Lung (tissue), 11 donors: ENCODE measurements at regions not wholly inside any gene's neighbourhood (a gene's known extent, or its start where the extent isn't known, plus 50 kb on each side); places are given as distances from the start of the nearest gene placed in this dataset.

Experiments used
- ATAC-seq: fragments of 200-7000 bp; cut with Tn5 transposase; one replicate; pipeline ENCODE4 v1.9.1; 2020; ENCODE audit warnings: moderate number of reproducible peaks; ENCODE audit not compliant: insufficient read depth, low FRiP score
- DNase-seq, 3 donors: peaks; one replicate each; pipeline ENCODE4 v3.0.0-alpha.2; 2013 to 2017
- H3K27ac ChIP-seq, 2 donors: one replicate each; pipeline ENCODE4 v1.5.1; 2013; ENCODE audit warnings: mild to moderate bottlenecking in 2 of 2, moderate library complexity in 2 of 2, control low read depth in 1 of 2, inconsistent platforms in 1 of 2, low read depth in 1 of 2, low read length in 1 of 2
- H3K27me3 ChIP-seq, 3 donors: one replicate each; pipeline ENCODE4 v1.5.1; 2013; ENCODE audit warnings: low read length in 2 of 3; ENCODE audit not compliant: control insufficient read depth in 3 of 3, insufficient read depth in 3 of 3
- H3K36me3 ChIP-seq, 4 donors: one replicate each; pipeline ENCODE4 v1.5.1; 2013; ENCODE audit warnings: low read length in 4 of 4, mild to moderate bottlenecking in 1 of 4, moderate library complexity in 1 of 4; ENCODE audit not compliant: control insufficient read depth in 4 of 4, insufficient read depth in 4 of 4
- H3K4me1 ChIP-seq, 5 donors: one replicate each; pipeline ENCODE4 v1.5.1; 2013; ENCODE audit warnings: low read length in 5 of 5, mild to moderate bottlenecking in 2 of 5, moderate library complexity in 1 of 5; ENCODE audit not compliant: control insufficient read depth in 5 of 5, insufficient read depth in 5 of 5
- H3K4me3 ChIP-seq: one replicate; pipeline ENCODE4 v1.5.1; 2013; ENCODE audit warnings: mild to moderate bottlenecking, control low read depth, moderate library complexity
- H3K9ac ChIP-seq, 2 donors: one replicate each; pipeline ENCODE4 v1.5.1; 2013; ENCODE audit warnings: low read length in 2 of 2, control low read depth in 1 of 2; ENCODE audit not compliant: insufficient read depth in 1 of 2
- H3K9me3 ChIP-seq, 4 donors: one replicate each; pipeline ENCODE4 v1.5.1; 2013; ENCODE audit warnings: low read length in 3 of 4, mild to moderate bottlenecking in 1 of 4, moderate library complexity in 1 of 4; ENCODE audit not compliant: control insufficient read depth in 4 of 4, insufficient read depth in 3 of 4
- WGBS, 2 donors: extraction: QIAGEN DNeasy Blood & Tissue Kit; methylation state at CpG; one replicate each; pipeline ENCODE4 v1.1.7; 2013; 5-methylcytosine and 5-hydroxymethylcytosine counted together
- TF ChIP-seq, protein P1 (sequence below): IDR thresholded peaks from 2 replicates; pipeline ENCODE4 v1.5.1; 2012; ENCODE audit warnings: mild to moderate bottlenecking; ENCODE audit errors: control extremely low read depth, extremely low read depth
- donor health status: control.
- donor health status: control.
- donor health status: Bipolar disorder and iron deficiency.
- donor health status: healthy.
- donor health status: DM: yes; HTN: yes; CAD: no.

DNA sequence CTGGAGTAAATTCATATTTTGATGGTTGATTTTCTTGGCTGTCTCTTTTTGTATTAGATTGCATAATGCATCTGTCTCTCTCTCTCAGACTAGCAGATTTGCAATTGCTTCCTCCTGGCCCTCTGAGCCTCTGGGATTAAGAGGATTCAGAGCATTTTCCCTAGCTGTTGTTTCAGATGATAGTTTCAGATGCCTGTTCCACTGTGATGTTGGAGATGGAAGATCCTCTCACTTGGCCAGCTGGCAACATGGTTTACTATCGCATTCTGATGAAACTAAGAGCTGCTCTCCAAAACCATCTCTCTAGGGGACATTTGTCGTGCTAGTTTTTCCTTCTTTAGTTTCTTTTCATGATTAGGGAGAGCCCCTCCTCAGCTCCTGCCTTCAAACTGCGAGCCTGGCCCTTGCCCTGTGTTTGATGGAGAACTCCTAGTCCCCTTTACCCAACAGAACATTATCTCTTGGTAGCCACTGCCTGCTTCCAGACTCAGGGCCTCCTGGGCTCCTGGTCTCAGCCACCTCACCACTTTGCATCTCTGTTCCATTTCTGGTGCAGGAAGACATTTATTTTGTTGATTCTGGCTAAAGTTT, 244.6 kb downstream of the B3GLCT start:
- H3K9me3 ChIP-seq = no peaks in the 10 kb centered on the region

DNA sequence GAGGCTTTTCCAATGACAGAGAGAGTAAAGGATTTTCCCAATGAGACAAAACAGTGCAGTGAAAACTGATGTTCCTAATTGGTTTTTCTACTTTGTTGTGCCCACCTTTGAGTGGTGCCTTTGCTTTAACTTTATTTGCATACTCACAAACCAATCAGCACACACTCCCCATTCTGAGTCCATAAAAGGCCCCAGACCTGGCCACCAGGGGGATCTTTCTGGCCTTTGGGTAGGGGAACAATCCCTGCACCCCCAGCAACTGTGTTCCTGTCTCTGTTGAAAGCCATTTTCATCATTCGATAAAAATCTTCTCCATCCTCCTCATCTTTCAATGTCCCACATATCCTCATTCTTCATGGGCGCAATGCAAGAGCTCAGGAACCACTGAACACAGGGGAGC, 252.8 kb downstream of the B3GLCT start:
- no peak for DNase-seq
- peaks cover 0 to 2% (median 0%) of the 10 kb centered on the region in 5 donors for H3K4me1 ChIP-seq
- no peak for ATAC-seq
- WGBS, 2 donors = 94 to 96% methylated on average over 2 of the region's 2 CpGs
- no peak overlapping the region for H3K4me3 ChIP-seq
- H3K36me3 ChIP-seq = no peaks in the 10 kb centered on the region
- no peaks in the 10 kb centered on the region for H3K27me3 ChIP-seq
- H3K27ac ChIP-seq = no peak overlapping the region
- TF ChIP-seq, protein P1, sequence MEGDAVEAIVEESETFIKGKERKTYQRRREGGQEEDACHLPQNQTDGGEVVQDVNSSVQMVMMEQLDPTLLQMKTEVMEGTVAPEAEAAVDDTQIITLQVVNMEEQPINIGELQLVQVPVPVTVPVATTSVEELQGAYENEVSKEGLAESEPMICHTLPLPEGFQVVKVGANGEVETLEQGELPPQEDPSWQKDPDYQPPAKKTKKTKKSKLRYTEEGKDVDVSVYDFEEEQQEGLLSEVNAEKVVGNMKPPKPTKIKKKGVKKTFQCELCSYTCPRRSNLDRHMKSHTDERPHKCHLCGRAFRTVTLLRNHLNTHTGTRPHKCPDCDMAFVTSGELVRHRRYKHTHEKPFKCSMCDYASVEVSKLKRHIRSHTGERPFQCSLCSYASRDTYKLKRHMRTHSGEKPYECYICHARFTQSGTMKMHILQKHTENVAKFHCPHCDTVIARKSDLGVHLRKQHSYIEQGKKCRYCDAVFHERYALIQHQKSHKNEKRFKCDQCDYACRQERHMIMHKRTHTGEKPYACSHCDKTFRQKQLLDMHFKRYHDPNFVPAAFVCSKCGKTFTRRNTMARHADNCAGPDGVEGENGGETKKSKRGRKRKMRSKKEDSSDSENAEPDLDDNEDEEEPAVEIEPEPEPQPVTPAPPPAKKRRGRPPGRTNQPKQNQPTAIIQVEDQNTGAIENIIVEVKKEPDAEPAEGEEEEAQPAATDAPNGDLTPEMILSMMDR = no peak
- peaks cover 0 to 2% (median 0%) of the 10 kb centered on the region in 4 donors for H3K9me3 ChIP-seq
- H3K9ac ChIP-seq = no peak overlapping the region

More for the DNA sequence above, 244.6 kb downstream of the B3GLCT start:
- H3K27me3 ChIP-seq = no peaks in the 10 kb centered on the region
- H3K9ac ChIP-seq = no peak overlapping the region
- no peaks in the 10 kb centered on the region for H3K36me3 ChIP-seq
- WGBS, 2 donors = 75 to 90% methylated on average over 3 of the region's 3 CpGs
- no peak overlapping the region for H3K27ac ChIP-seq
- ATAC-seq (no peak), DNase-seq (no peak)
- no peak overlapping the region for H3K4me3 ChIP-seq
- no peaks in the 10 kb centered on the region for H3K4me1 ChIP-seq
- TF ChIP-seq, protein P1 = no peak

DNA sequence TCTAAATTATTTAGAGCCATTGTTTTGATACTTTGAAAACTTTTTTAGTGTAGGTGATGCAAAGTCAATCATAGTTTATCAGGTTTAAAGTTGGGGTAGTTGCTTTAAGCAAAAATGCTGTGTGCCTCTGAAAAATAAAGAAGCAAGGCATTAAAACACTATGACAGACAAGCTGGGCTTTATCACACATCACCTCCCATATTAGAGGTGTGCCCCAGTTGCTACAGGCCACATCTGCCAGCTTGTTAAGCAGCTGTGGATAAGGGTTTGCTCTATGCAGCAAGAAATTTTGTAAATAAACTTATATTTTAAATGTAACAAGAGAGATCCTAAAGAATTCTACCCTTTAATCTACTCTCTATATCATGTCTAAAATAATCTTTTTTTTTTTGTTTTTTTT, 255.8 kb downstream of the B3GLCT start:
- Histone ChIP-seq H3K27ac (no peak overlapping the region), H3K36me3 (no peaks in the 10 kb centered on the region), H3K4me1 (peaks cover 0 to 2% (median 0%) of the 10 kb centered on the region in 5 donors), H3K9me3 (peaks cover 0 to 2% (median 0%) of the 10 kb centered on the region in 4 donors), H3K9ac (no peak overlapping the region), H3K4me3 (no peak overlapping the region), H3K27me3 (no peaks in the 10 kb centered on the region)
- TF ChIP-seq, protein P1 = no peak
- ATAC-seq (no peak), DNase-seq (peak; percentile 54 to 87 (median 80))

DNA sequence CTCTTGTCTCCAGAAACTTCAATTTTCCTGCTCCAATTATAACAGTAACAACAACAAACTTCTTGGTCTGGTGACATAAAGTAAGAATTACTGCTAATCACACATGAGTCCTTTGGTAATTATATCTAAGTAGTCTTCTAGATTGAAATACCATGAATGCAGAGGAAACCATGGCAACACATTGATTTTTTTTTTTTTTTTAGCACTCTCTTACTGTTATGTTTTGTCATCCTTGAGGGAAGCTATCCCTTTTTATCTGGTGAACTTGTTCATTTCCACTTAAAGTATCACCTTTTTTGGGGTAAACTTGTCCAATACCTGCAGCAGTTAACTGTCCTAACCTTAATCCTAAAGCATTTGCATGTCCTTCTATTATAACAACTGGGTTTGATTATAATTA, 256.3 kb downstream of the B3GLCT start:
- Histone ChIP-seq H3K27me3 (no peaks in the 10 kb centered on the region), H3K4me1 (peaks cover 0 to 2% (median 0%) of the 10 kb centered on the region in 5 donors), H3K4me3 (no peak overlapping the region), H3K9ac (no peak overlapping the region), H3K27ac (no peak overlapping the region), H3K9me3 (peaks cover 0 to 2% (median 0%) of the 10 kb centered on the region in 4 donors), H3K36me3 (no peaks in the 10 kb centered on the region)
- DNase-seq (peak in 1 of 3 donors; percentile 71), ATAC-seq (no peak)
- TF ChIP-seq, protein P1 = no peak
